PFSK-1 (cell line): ENCODE measurements at regions not wholly inside any gene's neighbourhood (a gene's known extent, or its start where the extent isn't known, plus 50 kb on each side); places are given as distances from the start of the nearest gene placed in this dataset.

Experiments used
- POLR2AphosphoS5 ChIP-seq: IDR thresholded peaks from 2 replicates; pipeline ENCODE4 v1.6.1; 2012; ENCODE audit warnings: low read depth, mild to moderate bottlenecking, control low read depth, low read length, moderate library complexity
- SIN3A ChIP-seq: IDR thresholded peaks from 2 replicates; pipeline ENCODE4 v1.6.1; 2012; ENCODE audit warnings: mild to moderate bottlenecking, low read length, moderate library complexity, borderline replicate concordance; ENCODE audit not compliant: insufficient read depth
- TAF1 ChIP-seq: IDR thresholded peaks from 2 replicates; pipeline ENCODE4 v1.6.1; 2012; ENCODE audit warnings: low read length, control low read depth, borderline replicate concordance; ENCODE audit not compliant: insufficient read depth
- TF ChIP-seq, protein P1 (sequence below), 2 experiments: IDR thresholded peaks; 2 replicates each; pipeline versions ENCODE4 v1.6.1 to v1.8.0; 2011 to 2012; ENCODE audit warnings: low read depth in 2 of 2, low read length in 2 of 2, control low read depth in 1 of 2, inconsistent platforms in 1 of 2, mild to moderate bottlenecking in 1 of 2, moderate library complexity in 1 of 2; ENCODE audit not compliant: insufficient read depth in 1 of 2

GRCh38 chr13:83568019-83568418 is 314.3 kb downstream of the SLITRK1 start:
- TF ChIP-seq POLR2AphosphoS5, result no peak
- TF ChIP-seq, protein P1, sequence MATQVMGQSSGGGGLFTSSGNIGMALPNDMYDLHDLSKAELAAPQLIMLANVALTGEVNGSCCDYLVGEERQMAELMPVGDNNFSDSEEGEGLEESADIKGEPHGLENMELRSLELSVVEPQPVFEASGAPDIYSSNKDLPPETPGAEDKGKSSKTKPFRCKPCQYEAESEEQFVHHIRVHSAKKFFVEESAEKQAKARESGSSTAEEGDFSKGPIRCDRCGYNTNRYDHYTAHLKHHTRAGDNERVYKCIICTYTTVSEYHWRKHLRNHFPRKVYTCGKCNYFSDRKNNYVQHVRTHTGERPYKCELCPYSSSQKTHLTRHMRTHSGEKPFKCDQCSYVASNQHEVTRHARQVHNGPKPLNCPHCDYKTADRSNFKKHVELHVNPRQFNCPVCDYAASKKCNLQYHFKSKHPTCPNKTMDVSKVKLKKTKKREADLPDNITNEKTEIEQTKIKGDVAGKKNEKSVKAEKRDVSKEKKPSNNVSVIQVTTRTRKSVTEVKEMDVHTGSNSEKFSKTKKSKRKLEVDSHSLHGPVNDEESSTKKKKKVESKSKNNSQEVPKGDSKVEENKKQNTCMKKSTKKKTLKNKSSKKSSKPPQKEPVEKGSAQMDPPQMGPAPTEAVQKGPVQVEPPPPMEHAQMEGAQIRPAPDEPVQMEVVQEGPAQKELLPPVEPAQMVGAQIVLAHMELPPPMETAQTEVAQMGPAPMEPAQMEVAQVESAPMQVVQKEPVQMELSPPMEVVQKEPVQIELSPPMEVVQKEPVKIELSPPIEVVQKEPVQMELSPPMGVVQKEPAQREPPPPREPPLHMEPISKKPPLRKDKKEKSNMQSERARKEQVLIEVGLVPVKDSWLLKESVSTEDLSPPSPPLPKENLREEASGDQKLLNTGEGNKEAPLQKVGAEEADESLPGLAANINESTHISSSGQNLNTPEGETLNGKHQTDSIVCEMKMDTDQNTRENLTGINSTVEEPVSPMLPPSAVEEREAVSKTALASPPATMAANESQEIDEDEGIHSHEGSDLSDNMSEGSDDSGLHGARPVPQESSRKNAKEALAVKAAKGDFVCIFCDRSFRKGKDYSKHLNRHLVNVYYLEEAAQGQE (IDR thresholded peaks at IDR 0.05; ENCODE audit: insufficient read depth in 1 of 2, low read depth in 2 of 2, low read length in 2 of 2), result no peak
- no peak for TF ChIP-seq TAF1
- TF ChIP-seq SIN3A, result no peak
